Caco-2 (cell line): ENCODE measurements at regions not wholly inside any gene's neighbourhood (a gene's known extent, or its start where the extent isn't known, plus 50 kb on each side); places are given as distances from the start of the nearest gene placed in this dataset.

Experiments used
- BruUV-seq: library from RNA; stranded (reverse); fragments of 400-500 nt; replicated peaks from 2 replicates; lab custom pipeline; 2021; lab: Mats Ljungman, UMichigan
- CTCF ChIA-PET: fragments of 300-600 bp; sonication (Branson Sonifier 250); formaldehyde crosslinking; loops from one replicate; lab custom pipeline; 2022; ENCODE audit warnings: antibody characterized with exemption; lab: Charles Lee
- POLR2A ChIA-PET: fragments of 300-600 bp; sonication (Branson Sonifier 250); formaldehyde crosslinking; loops from one replicate; lab custom pipeline; 2022; ENCODE audit warnings: antibody characterized with exemption; lab: Charles Lee
- DNase-seq, 2 experiments: peaks; one replicate each; pipeline versions ENCODE4 v3.0.0 to v3.0.0-alpha.2; 2020 to 2022
- H3K27me3 ChIP-seq: replicated peaks from 2 replicates; pipeline ENCODE4 v1.6.0; 2011; ENCODE audit warnings: low read length; ENCODE audit not compliant: control insufficient read depth, insufficient read depth
- H3K36me3 ChIP-seq: 2 replicates; pipeline ENCODE4 v1.5.1; 2011; ENCODE audit warnings: low read length; ENCODE audit not compliant: control insufficient read depth, insufficient read depth
- H3K4me1 ChIP-seq: fragments of 250-450 bp; sonication (Bioruptor Pico); 2 replicates; pipeline ENCODE4 v1.5.1; 2020; ENCODE audit warnings: mild to moderate bottlenecking
- H3K4me3 ChIP-seq: 2 replicates; pipeline ENCODE4 v1.5.1; 2011; ENCODE audit warnings: low read depth, mild to moderate bottlenecking, control low read depth, low read length
- H3K9me3 ChIP-seq: fragments of 250-450 bp; sonication (Bioruptor Pico); 2 replicates; pipeline ENCODE4 v1.5.1; 2020; ENCODE audit warnings: mild to moderate bottlenecking, moderate library complexity
- H3K27ac Mint-ChIP-seq: one replicate; pipeline ENCODE4 v1.8.0; 2022; ENCODE audit warnings: mixed read lengths; ENCODE audit not compliant: unreplicated experiment
- H3K27me3 Mint-ChIP-seq: one replicate; pipeline ENCODE4 v1.8.0; 2022; ENCODE audit warnings: mixed read lengths; ENCODE audit not compliant: insufficient read depth, unreplicated experiment
- H3K36me3 Mint-ChIP-seq: one replicate; pipeline ENCODE4 v1.8.0; 2022; ENCODE audit warnings: mild to moderate bottlenecking, mixed read lengths; ENCODE audit not compliant: insufficient read depth, unreplicated experiment
- H3K4me1 Mint-ChIP-seq: one replicate; pipeline ENCODE4 v1.8.0; 2022; ENCODE audit warnings: low read depth, mixed read lengths; ENCODE audit not compliant: unreplicated experiment
- H3K4me3 Mint-ChIP-seq: one replicate; pipeline ENCODE4 v1.8.0; 2022; ENCODE audit warnings: mild to moderate bottlenecking, moderate library complexity, mixed read lengths; ENCODE audit not compliant: unreplicated experiment
- H3K9me3 Mint-ChIP-seq: one replicate; pipeline ENCODE4 v1.8.0; 2022; ENCODE audit warnings: mixed read lengths; ENCODE audit not compliant: unreplicated experiment
- intact Hi-C: fragments of 100-400 bp; cut with micrococcal nuclease; formaldehyde crosslinking; loops from one replicate; pipeline ENCODE4 v1.10.0; 2022; ENCODE audit not compliant: unreplicated experiment
- TF ChIP-seq, protein P1 (sequence below), 2 experiments: fragments of 200-600 bp in 1 of 2; IDR thresholded peaks; 1 replicate in 1 of 2; 2 replicates in 1 of 2; pipeline versions ENCODE4 v1.5.1 to v1.8.0; 2011 to 2022; ENCODE audit warnings: antibody characterized with exemption in 1 of 2, control low read depth in 1 of 2, inconsistent platforms in 1 of 2, low read depth in 1 of 2, low read length in 1 of 2, mild to moderate bottlenecking in 1 of 2, moderate library complexity in 1 of 2; ENCODE audit not compliant: insufficient read depth in 1 of 2, severe bottlenecking in 1 of 2, unreplicated experiment in 1 of 2

DNA sequence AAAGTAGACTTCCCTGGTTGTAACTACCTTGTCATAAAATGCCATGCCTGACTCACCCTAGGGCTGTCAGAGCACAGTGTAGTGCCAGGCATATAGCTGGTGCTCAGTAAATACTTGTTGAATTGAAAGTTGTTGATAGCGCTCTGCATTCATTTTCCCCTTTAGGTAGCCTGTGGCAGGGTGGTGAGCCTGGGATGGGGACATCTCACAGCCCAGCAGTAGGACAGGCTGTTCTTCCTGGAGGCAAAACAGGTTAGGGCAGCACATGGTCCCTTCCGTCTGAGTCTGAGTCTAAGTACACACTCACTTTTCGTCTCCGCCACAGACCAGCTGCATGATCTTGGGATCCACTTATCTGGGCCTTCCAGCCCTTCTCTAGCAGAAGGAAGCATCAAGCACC is 401.9 kb downstream of the ZSWIM6 start:
- intact Hi-C loops: no loop called here
- H3K4me1 Mint-ChIP-seq: no peaks in the 10 kb centered on the region
- CTCF ChIA-PET: no interaction called here
- no peak overlapping the region for H3K4me3 Mint-ChIP-seq
- no TSS peak for BruUV-seq
- Histone ChIP-seq H3K4me3 (no peak overlapping the region), H3K4me1 (no peaks in the 10 kb centered on the region), H3K27me3 (no peaks in the 10 kb centered on the region), H3K36me3 (no peaks in the 10 kb centered on the region), H3K9me3 (no peaks in the 10 kb centered on the region)
- POLR2A ChIA-PET: no interaction called here
- no peak for DNase-seq
- H3K9me3 Mint-ChIP-seq: no peaks in the 10 kb centered on the region
- H3K27ac Mint-ChIP-seq: no peak overlapping the region
- no peaks in the 10 kb centered on the region for H3K36me3 Mint-ChIP-seq
- H3K27me3 Mint-ChIP-seq: peaks cover 21% of the 10 kb centered on the region
- TF ChIP-seq, protein P1, sequence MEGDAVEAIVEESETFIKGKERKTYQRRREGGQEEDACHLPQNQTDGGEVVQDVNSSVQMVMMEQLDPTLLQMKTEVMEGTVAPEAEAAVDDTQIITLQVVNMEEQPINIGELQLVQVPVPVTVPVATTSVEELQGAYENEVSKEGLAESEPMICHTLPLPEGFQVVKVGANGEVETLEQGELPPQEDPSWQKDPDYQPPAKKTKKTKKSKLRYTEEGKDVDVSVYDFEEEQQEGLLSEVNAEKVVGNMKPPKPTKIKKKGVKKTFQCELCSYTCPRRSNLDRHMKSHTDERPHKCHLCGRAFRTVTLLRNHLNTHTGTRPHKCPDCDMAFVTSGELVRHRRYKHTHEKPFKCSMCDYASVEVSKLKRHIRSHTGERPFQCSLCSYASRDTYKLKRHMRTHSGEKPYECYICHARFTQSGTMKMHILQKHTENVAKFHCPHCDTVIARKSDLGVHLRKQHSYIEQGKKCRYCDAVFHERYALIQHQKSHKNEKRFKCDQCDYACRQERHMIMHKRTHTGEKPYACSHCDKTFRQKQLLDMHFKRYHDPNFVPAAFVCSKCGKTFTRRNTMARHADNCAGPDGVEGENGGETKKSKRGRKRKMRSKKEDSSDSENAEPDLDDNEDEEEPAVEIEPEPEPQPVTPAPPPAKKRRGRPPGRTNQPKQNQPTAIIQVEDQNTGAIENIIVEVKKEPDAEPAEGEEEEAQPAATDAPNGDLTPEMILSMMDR (IDR thresholded peaks at IDR 0.05; ENCODE audit: insufficient read depth in 1 of 2, low read depth in 1 of 2, low read length in 1 of 2, severe bottlenecking in 1 of 2, unreplicated experiment in 1 of 2): no peak

DNA sequence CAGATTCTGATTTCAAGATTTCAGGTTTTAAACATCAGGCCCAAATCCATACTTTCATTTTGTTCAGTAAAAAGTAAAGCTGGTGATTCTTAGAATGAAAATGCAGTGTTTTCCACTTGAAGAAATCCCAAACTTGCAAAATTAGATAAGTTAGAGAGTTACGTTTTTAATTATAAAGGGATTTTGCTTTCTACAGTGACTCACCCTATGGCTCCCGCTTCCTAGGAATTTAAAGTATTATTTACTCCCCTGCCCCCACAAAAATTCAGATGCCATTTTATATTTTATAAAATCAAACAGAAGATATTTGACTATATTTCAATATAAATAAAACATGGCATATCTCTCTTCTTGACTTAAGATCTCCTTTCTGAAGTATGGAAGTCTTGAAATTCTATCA is 402.9 kb downstream of the ZSWIM6 start:
- DNase-seq: no peak
- H3K27ac Mint-ChIP-seq: no peak overlapping the region
- H3K27me3 ChIP-seq: no peaks in the 10 kb centered on the region
- intact Hi-C loops: no loop called here
- BruUV-seq: no TSS peak
- no peaks in the 10 kb centered on the region for H3K4me1 ChIP-seq
- TF ChIP-seq, protein P1 (IDR thresholded peaks at IDR 0.05; ENCODE audit: insufficient read depth in 1 of 2, low read depth in 1 of 2, low read length in 1 of 2, severe bottlenecking in 1 of 2, unreplicated experiment in 1 of 2): no peak
- ChIA-PET POLR2A (no interaction called here), CTCF (no interaction called here)
- no peak overlapping the region for H3K4me3 ChIP-seq
- H3K4me3 Mint-ChIP-seq: no peak overlapping the region
- H3K9me3 ChIP-seq: no peaks in the 10 kb centered on the region
- no peaks in the 10 kb centered on the region for H3K4me1 Mint-ChIP-seq
- no peaks in the 10 kb centered on the region for H3K36me3 ChIP-seq
- no peaks in the 10 kb centered on the region for H3K36me3 Mint-ChIP-seq
- H3K9me3 Mint-ChIP-seq: no peaks in the 10 kb centered on the region
- H3K27me3 Mint-ChIP-seq: peaks cover 20% of the 10 kb centered on the region

DNA sequence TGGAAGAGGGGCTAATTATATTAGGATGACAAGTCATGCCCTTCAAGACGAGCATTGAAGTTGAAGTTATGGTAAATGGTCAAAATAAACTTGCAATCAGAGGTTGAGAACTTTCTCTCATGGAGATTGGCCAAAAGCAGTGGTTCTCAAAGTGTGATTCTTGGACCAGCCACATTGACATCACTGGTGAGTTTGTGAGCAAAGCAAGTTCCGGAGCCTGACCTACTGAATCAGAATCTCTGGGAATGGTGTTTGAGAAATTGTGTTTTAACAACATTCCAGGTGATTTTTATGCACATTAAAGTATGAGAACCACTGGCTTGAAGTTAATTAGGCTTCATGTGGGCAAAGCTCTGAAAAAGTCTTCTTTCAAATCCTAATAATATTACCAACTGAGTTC is 403.5 kb downstream of the ZSWIM6 start:
- CTCF ChIA-PET: no interaction called here
- Mint-ChIP-seq H3K9me3 (no peaks in the 10 kb centered on the region), H3K27ac (no peak overlapping the region), H3K36me3 (no peaks in the 10 kb centered on the region), H3K4me1 (no peaks in the 10 kb centered on the region), H3K4me3 (no peak overlapping the region), H3K27me3 (peaks cover 18% of the 10 kb centered on the region)
- no peaks in the 10 kb centered on the region for H3K9me3 ChIP-seq
- TF ChIP-seq, protein P1 (IDR thresholded peaks at IDR 0.05; ENCODE audit: insufficient read depth in 1 of 2, low read depth in 1 of 2, low read length in 1 of 2, severe bottlenecking in 1 of 2, unreplicated experiment in 1 of 2): no peak
- intact Hi-C loops: no loop called here
- no TSS peak for BruUV-seq
- no peaks in the 10 kb centered on the region for H3K4me1 ChIP-seq
- H3K36me3 ChIP-seq: no peaks in the 10 kb centered on the region
- POLR2A ChIA-PET: no interaction called here
- no peaks in the 10 kb centered on the region for H3K27me3 ChIP-seq
- DNase-seq: no peak
- no peak overlapping the region for H3K4me3 ChIP-seq
